Activated naive CD8-positive, alpha-beta T cell treated with anti-CD3 and anti-CD28 coated beads, Interleukin-2, amount 50 U/mL, for 24 hours (primary cell): ENCODE measurements at regions not wholly inside any gene's neighbourhood (a gene's known extent, or its start where the extent isn't known, plus 50 kb on each side); places are given as distances from the start of the nearest gene placed in this dataset.
"Not testable (repeated sequence)": the region's sequence is repeated elsewhere in the genome, so short reads cannot be mapped to it uniquely, and the experiment has no call there.

ENCODE experiments used
- ATAC-seq: fragments of 150-1000 bp; cut with Tn5 transposase; one replicate; pipeline ENCODE4 v1.10.0; 2021
- DNase-seq: peaks from one replicate; pipeline ENCODE4 v3.0.0; 2021
- H3K27ac Mint-ChIP-seq: one replicate; pipeline ENCODE4 v1.8.0; 2021; ENCODE audit warnings: mild to moderate bottlenecking, mixed read lengths
- H3K27me3 Mint-ChIP-seq: one replicate; pipeline ENCODE4 v1.8.0; 2021; ENCODE audit warnings: mixed read lengths
- H3K36me3 Mint-ChIP-seq: one replicate; pipeline ENCODE4 v1.8.0; 2021; ENCODE audit warnings: low read depth, mixed read lengths
- H3K4me1 Mint-ChIP-seq: one replicate; pipeline ENCODE4 v1.8.0; 2021; ENCODE audit warnings: mixed read lengths
- H3K4me3 Mint-ChIP-seq: one replicate; pipeline ENCODE4 v1.8.0; 2021; ENCODE audit warnings: mild to moderate bottlenecking, moderate library complexity, mixed read lengths
- H3K9me3 Mint-ChIP-seq: one replicate; pipeline ENCODE4 v1.8.0; 2021; ENCODE audit warnings: mixed read lengths

DNA sequence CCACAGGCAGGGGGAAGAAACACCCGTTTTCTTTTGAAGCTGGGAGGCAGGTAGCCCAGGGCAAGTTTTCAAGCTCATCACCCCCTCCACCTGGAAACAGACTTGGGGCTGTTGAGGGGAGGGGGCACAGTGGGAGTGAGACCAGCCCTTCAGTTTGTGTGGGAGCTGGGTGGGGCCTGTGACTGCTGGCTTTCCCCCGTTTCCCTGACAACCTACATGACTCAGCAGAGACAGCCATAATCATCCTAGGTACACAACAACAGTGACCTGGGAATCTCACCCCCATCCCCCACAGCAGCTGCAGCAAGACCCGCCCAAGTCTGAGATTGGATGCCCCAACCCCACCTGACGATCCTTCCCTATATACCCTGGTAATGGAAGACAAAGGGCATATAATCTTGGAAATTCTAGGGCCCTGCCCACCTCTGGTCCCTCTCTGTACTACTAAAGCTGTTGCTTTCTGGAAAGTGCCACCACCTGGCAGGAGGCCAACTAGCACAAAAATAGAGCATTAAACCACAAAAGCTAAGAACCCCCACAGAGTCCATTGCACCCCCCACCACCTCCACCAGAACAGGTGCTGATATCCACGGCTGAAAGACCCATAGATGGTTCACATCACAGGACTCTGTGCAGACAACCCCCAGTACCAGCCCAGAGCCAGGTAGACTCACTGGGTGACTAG lies 422.2 kb upstream of the SGO1 start:
- Mint-ChIP-seq H3K27me3 (no peaks in the 10 kb centered on the region), H3K27ac (no peak overlapping the region), H3K4me3 (no peak overlapping the region), H3K9me3 (peaks cover 47% of the 10 kb centered on the region), H3K4me1 (no peaks in the 10 kb centered on the region), H3K36me3 (no peaks in the 10 kb centered on the region)
- DNase-seq, result no peak
- ATAC-seq, result no peak

DNA sequence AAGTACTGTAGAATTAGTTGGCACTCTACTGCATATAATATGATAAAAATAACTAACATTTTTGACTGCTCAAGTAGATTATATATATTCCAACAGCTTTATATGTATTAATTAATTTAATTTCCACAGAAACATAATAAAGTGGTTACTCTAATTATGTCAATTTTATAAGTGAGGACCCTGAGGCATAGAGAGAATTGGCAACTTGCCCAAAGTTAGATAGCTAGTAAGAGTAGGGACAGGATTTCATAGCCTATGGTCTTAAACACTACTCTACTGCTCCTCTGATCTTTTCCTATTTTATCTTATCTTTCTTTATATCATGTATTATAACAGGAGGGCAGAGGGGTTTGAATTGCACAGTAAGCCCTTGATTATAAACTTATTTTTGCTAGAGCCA lies 418.7 kb upstream of the SGO1 start:
- H3K9me3 Mint-ChIP-seq, result peaks cover 47% of the 10 kb centered on the region
- ATAC-seq, result no peak
- no peaks in the 10 kb centered on the region for H3K27me3 Mint-ChIP-seq
- H3K4me1 Mint-ChIP-seq, result no peaks in the 10 kb centered on the region
- DNase-seq, result no peak
- no peak overlapping the region for H3K27ac Mint-ChIP-seq
- no peaks in the 10 kb centered on the region for H3K36me3 Mint-ChIP-seq
- H3K4me3 Mint-ChIP-seq, result no peak overlapping the region

DNA sequence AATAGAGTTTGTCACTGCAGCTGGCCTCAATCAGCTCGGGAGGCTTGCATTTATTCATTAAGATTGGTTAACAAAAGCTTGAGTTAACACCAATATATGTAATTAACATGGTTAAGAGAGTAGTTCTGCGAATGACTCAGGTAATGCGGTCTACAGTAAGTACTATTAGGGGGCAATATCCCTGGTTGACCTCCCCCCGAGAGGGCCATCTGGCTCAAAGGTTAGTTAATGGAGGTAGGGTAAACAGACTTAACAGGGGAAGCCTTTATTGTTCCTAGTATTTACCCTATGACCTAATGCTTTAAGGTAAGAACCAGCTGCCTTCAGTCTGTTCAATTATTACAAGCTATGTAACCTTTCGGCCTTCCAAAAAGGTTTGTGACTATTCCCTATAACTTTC lies 403.3 kb upstream of the SGO1 start:
- H3K9me3 Mint-ChIP-seq, result peaks cover 17% of the 10 kb centered on the region
- H3K36me3 Mint-ChIP-seq, result no peaks in the 10 kb centered on the region
- H3K4me1 Mint-ChIP-seq, result no peaks in the 10 kb centered on the region
- ATAC-seq (no peak), DNase-seq (no peak)
- H3K27ac Mint-ChIP-seq, result no peak overlapping the region
- no peaks in the 10 kb centered on the region for H3K27me3 Mint-ChIP-seq
- H3K4me3 Mint-ChIP-seq, result no peak overlapping the region

- Mint-ChIP-seq H3K4me3 (no peak overlapping the region), H3K27ac (no peak overlapping the region), H3K4me1 (no peaks in the 10 kb centered on the region), H3K36me3 (no peaks in the 10 kb centered on the region), H3K27me3 (no peaks in the 10 kb centered on the region), H3K9me3 (peaks cover 16% of the 10 kb centered on the region)
- ATAC-seq (no peak), DNase-seq (no peak)
Observed at GRCh38 chr3:20588781-20589180, 402.8 kb upstream of the SGO1 start.

DNA sequence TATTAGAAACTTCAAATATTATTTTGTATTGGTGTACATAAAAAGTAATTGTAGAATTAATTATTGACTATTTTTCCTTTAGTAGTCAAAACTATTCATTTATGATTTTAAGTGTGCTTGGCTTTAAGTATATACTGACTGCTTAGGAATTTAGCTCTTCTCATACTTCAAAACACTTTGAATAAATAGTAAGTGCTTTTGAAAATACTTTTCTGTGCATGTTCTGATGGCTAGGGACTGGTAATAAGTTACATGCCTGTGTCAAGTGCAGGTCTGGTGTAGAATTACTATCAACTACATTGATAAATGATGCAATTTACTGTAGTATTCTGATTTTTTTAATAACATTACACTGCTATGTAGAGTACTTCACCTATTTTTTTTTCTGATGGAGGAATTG lies 397.6 kb upstream of the SGO1 start:
- ATAC-seq, result no peak
- Mint-ChIP-seq H3K36me3 (no peaks in the 10 kb centered on the region), H3K27ac (no peak overlapping the region), H3K4me1 (no peaks in the 10 kb centered on the region), H3K27me3 (no peaks in the 10 kb centered on the region), H3K9me3 (no peaks in the 10 kb centered on the region), H3K4me3 (no peak overlapping the region)
- no peak for DNase-seq

- no peak for DNase-seq
- H3K27ac Mint-ChIP-seq, result no peak overlapping the region
Observed at GRCh38 chr3:20576228-20576627, 390.2 kb upstream of the SGO1 start.

DNA sequence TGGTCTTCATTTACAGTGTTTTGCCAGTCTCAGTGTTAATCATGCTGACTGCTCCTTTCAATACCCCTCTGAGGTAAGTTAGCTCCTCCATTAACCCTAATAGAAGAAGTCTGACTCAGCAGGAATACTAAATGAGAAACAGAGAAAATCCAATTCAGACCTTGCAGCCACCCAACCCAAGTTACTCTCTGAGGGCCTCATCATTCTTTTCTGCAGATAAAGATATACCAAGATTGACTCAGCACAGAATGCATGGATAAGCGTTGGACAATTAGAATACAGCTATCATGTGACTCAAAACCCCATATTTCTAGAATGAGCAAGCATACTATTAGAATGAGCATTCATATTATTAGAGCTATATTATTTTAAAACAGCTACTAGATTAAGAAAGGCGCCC lies 389.1 kb upstream of the SGO1 start:
- Mint-ChIP-seq H3K4me3 (no peak overlapping the region), H3K36me3 (no peaks in the 10 kb centered on the region), H3K4me1 (no peaks in the 10 kb centered on the region), H3K9me3 (peaks cover 5% of the 10 kb centered on the region), H3K27me3 (no peaks in the 10 kb centered on the region), H3K27ac (no peak overlapping the region)
- DNase-seq (no peak), ATAC-seq (no peak)

More at GRCh38 chr3:20576228-20576627, 390.2 kb upstream of the SGO1 start:
- no peak overlapping the region for H3K4me3 Mint-ChIP-seq
- H3K27me3 Mint-ChIP-seq, result no peaks in the 10 kb centered on the region
- no peaks in the 10 kb centered on the region for H3K36me3 Mint-ChIP-seq
- H3K9me3 Mint-ChIP-seq, result peaks cover 5% of the 10 kb centered on the region
- no peaks in the 10 kb centered on the region for H3K4me1 Mint-ChIP-seq
- no peak for ATAC-seq

DNA sequence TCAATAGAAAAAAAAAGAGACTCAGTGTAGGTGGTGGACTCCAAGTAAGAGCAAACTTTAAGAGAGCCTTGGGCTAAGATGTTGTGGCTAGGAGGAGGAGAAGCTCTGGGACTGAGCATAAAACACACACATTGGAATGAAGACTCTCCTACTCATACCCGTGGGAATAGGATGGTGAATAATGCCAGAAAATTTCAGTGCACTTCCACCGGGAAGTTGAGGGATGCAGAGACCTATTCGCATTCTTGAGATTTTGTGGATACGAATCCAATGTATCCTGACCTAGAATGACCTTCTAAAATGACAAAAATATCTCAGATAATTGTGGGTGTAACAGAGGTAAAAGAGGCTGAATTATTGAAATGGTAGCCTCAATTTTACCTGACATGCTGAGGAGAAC lies 388.7 kb upstream of the SGO1 start:
- no peak for DNase-seq
- Mint-ChIP-seq H3K27me3 (no peaks in the 10 kb centered on the region), H3K36me3 (no peaks in the 10 kb centered on the region), H3K9me3 (peaks cover 6% of the 10 kb centered on the region), H3K4me3 (no peak overlapping the region), H3K27ac (no peak overlapping the region), H3K4me1 (no peaks in the 10 kb centered on the region)
- ATAC-seq, result no peak

DNA sequence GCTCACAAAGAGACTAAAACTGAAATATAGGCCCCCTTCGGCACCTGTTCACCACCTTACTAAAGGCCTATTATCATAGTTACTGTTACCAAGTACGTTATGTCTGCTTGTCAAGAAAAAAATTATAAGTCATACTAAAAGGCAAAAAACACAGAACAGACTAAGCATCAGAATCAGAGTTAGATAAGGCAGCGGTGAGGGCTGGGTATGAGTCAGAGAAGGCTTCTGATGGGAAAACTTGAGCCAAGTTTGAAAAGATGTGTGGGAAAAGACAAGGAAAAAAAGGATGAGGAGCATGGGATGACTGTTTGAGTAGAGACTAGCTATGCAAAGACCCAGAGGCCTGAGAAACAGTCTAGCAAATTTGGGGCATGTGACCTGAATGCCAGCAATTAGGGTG lies 387.2 kb upstream of the SGO1 start:
- Mint-ChIP-seq H3K9me3 (peaks cover 14% of the 10 kb centered on the region), H3K36me3 (no peaks in the 10 kb centered on the region), H3K4me3 (no peak overlapping the region), H3K27ac (no peak overlapping the region), H3K4me1 (no peaks in the 10 kb centered on the region), H3K27me3 (no peaks in the 10 kb centered on the region)
- DNase-seq (no peak), ATAC-seq (no peak)

- no peak overlapping the region for H3K27ac Mint-ChIP-seq
- H3K4me1 Mint-ChIP-seq, result no peaks in the 10 kb centered on the region
- DNase-seq (no peak), ATAC-seq (no peak)
- H3K27me3 Mint-ChIP-seq, result no peaks in the 10 kb centered on the region
- no peaks in the 10 kb centered on the region for H3K36me3 Mint-ChIP-seq
- H3K9me3 Mint-ChIP-seq, result peaks cover 14% of the 10 kb centered on the region
- H3K4me3 Mint-ChIP-seq, result no peak overlapping the region
Observed at GRCh38 chr3:20572473-20572872, 386.5 kb upstream of the SGO1 start.

DNA sequence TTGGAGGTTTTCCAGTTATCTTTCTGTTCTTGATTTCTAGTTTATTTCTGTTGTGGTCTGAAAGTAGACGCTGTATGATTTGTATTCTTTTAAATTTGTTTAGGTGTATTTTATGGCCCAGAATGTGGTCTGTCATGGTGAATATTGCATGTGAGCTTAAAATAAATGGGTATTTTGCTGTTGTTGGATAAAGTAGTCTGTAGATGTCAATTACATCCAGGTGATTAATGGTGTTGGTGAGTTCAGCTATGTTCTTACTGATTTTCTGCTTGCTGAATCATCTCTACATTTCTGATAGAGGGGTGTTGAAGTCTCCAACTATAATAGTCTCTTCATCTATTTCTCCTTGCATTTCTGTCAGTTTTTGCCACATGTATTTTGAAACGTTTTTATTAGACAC lies 383.3 kb upstream of the SGO1 start:
- DNase-seq, result no peak
- no peaks in the 10 kb centered on the region for H3K36me3 Mint-ChIP-seq
- no peak for ATAC-seq
- H3K27ac Mint-ChIP-seq, result no peak overlapping the region
- no peak overlapping the region for H3K4me3 Mint-ChIP-seq
- H3K4me1 Mint-ChIP-seq, result no peaks in the 10 kb centered on the region
- peaks cover 18% of the 10 kb centered on the region for H3K9me3 Mint-ChIP-seq
- H3K27me3 Mint-ChIP-seq, result no peaks in the 10 kb centered on the region

GRCh38 chr3:20564966-20565365 lies 379.0 kb upstream of the SGO1 start:
- no peaks in the 10 kb centered on the region for H3K27me3 Mint-ChIP-seq
- H3K4me3 Mint-ChIP-seq, result no peak overlapping the region
- H3K27ac Mint-ChIP-seq, result no peak overlapping the region
- DNase-seq, result no peak
- no peak for ATAC-seq
- peaks cover 21% of the 10 kb centered on the region for H3K9me3 Mint-ChIP-seq
- H3K36me3 Mint-ChIP-seq, result no peaks in the 10 kb centered on the region
- H3K4me1 Mint-ChIP-seq, result no peaks in the 10 kb centered on the region

DNA sequence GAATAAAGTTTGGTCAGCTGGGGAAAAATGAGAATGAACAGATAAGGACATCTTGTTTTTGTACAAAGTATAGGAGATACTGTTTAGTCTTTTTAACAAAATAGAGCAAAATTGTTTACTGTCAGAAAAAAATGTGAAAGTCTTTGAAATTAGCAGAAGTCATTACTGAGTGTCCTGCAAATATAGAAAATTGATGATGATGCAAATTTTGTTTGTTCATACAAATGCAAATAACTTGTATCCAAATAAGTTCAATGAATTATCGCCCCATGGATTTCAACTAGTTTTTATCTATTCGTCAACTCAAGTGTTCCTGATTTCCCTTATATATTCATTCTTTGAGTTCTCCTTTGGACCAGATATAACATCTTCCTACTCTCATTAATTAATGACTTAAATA lies 378.0 kb upstream of the SGO1 start:
- H3K4me3 Mint-ChIP-seq, result no peak overlapping the region
- H3K36me3 Mint-ChIP-seq, result no peaks in the 10 kb centered on the region
- peaks cover 13% of the 10 kb centered on the region for H3K9me3 Mint-ChIP-seq
- DNase-seq (no peak), ATAC-seq (no peak)
- H3K27ac Mint-ChIP-seq, result no peak overlapping the region
- no peaks in the 10 kb centered on the region for H3K4me1 Mint-ChIP-seq
- H3K27me3 Mint-ChIP-seq, result no peaks in the 10 kb centered on the region

- ATAC-seq, result no peak
- Mint-ChIP-seq H3K9me3 (peaks cover 12% of the 10 kb centered on the region), H3K36me3 (no peaks in the 10 kb centered on the region), H3K27ac (no peak overlapping the region), H3K4me1 (no peaks in the 10 kb centered on the region), H3K27me3 (no peaks in the 10 kb centered on the region), H3K4me3 (no peak overlapping the region)
- no peak for DNase-seq
Observed at GRCh38 chr3:20563251-20563650, 377.2 kb upstream of the SGO1 start.

- ATAC-seq (no peak), DNase-seq (no peak)
- Mint-ChIP-seq H3K9me3 (peaks cover 12% of the 10 kb centered on the region), H3K4me1 (no peaks in the 10 kb centered on the region), H3K4me3 (no peak overlapping the region), H3K27ac (no peak overlapping the region), H3K27me3 (no peaks in the 10 kb centered on the region), H3K36me3 (no peaks in the 10 kb centered on the region)
Observed at GRCh38 chr3:20561166-20561565, 375.2 kb upstream of the SGO1 start.

DNA sequence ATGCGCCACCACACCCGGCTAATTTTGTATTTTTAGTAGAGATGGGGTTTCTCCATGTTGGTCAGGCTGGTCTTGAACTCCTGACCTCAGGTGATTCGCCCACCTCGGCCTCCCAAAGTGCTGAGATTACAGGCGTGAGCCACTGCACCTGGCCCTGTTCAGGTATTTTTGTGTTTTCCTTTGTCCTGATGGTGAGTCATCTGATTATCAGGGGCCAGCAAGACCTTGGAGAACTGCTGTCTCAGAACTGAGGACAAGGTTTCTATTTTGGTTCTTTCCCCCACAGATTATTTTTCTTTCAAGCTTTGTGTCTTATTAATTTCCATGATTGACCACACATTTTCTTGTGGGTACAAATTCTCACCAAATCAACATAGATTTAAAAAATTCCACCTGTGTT lies 374.4 kb upstream of the SGO1 start:
- not testable (repeated sequence) for DNase-seq, H3K27me3 Mint-ChIP-seq

More for the DNA sequence above, 374.4 kb upstream of the SGO1 start:
- not testable (repeated sequence) for H3K4me1 Mint-ChIP-seq, H3K27ac Mint-ChIP-seq, ATAC-seq, H3K4me3 Mint-ChIP-seq, H3K36me3 Mint-ChIP-seq
- peaks cover 12% of the 10 kb centered on the region for H3K9me3 Mint-ChIP-seq
